Gastrocnemius medialis (tissue), 4 donors: ENCODE measurements at regions not wholly inside any gene's neighbourhood (a gene's known extent, or its start where the extent isn't known, plus 50 kb on each side); places are given as distances from the start of the nearest gene placed in this dataset.

ENCODE experiments used
- ATAC-seq, 2 donors: fragments of 150-250 bp; one replicate each; pipeline ENCODE4 v1.9.1; 2016
- DNase-seq, 2 donors: peaks; one replicate each; pipeline ENCODE4 v3.0.0-alpha.2; 2019
- H3K27ac ChIP-seq, 4 donors: fragments of 200-600 bp; sonication (generic); 1 replicate in 1 of 4; 2 replicates in 3 of 4; pipeline ENCODE4 v1.5.1; 2016 to 2018; ENCODE audit warnings: mild to moderate bottlenecking in 2 of 4, moderate library complexity in 1 of 4
- H3K27me3 ChIP-seq, 3 donors: fragments of 200-600 bp; sonication (generic) in 2 of 3; 1 replicate in 1 of 3; 2 replicates in 2 of 3; pipeline versions ENCODE4 v1.5.1 to v1.6.0; 2016 to 2019; ENCODE audit warnings: mild to moderate bottlenecking in 1 of 3, moderate library complexity in 1 of 3
- H3K36me3 ChIP-seq, 2 donors: fragments of 200-600 bp; sonication (generic) in 1 of 2; one replicate each; pipeline ENCODE4 v1.5.1; 2017 to 2018
- H3K4me1 ChIP-seq, 2 donors: fragments of 200-600 bp; sonication (generic) in 1 of 2; one replicate each; pipeline ENCODE4 v1.5.1; 2016 to 2017; ENCODE audit warnings: mild to moderate bottlenecking in 2 of 2
- H3K4me3 ChIP-seq, 4 donors: fragments of 200-600 bp; sonication (generic) in 3 of 4; 1 replicate in 1 of 4; 2 replicates in 3 of 4; pipeline ENCODE4 v1.5.1; 2016 to 2019; ENCODE audit warnings: mild to moderate bottlenecking in 2 of 4
- H3K9me3 ChIP-seq, 3 donors: fragments of 200-600 bp; sonication (generic) in 2 of 3; 1 replicate in 1 of 3; 2 replicates in 2 of 3; pipeline ENCODE4 v1.5.1; 2016 to 2019
- CTCF ChIP-seq, 5 experiments: fragments of 450-650 bp in 3 of 5; fragments of 200-600 bp in 2 of 5; sonication (generic) in 2 of 5; IDR thresholded peaks in 4 of 5; conservative IDR thresholded peaks in 1 of 5; 1 replicate in 4 of 5; 2 replicates in 1 of 5; pipeline ENCODE4 v1.5.1; 2016 to 2019; ENCODE audit warnings: antibody characterized with exemption in 5 of 5, mild to moderate bottlenecking in 3 of 5, moderate library complexity in 3 of 5
- POLR2A ChIP-seq, 2 donors: fragments of 450-650 bp; IDR thresholded peaks; one replicate each; pipeline ENCODE4 v1.6.1; 2017; ENCODE audit warnings: antibody characterized with exemption in 2 of 2, mild to moderate bottlenecking in 2 of 2, moderate library complexity in 2 of 2
- in situ Hi-C, 4 donors: fragments of 200-750 bp; cut with MboI; loops; one replicate each; pipeline versions ENCODE4 v1.15.0 to v1.8.0; 2017; ENCODE audit warnings: low sequenced_read_pairs in 4 of 4
- intact Hi-C: fragments of 100-400 bp; cut with DNase I; formaldehyde crosslinking; loops from one replicate; pipeline ENCODE4 v1.15.1; 2023; ENCODE audit warnings: low total_unique reads

GRCh38 chr12:28618772-28619171 lies 428.5 kb downstream of the CCDC91 start:
- Histone ChIP-seq H3K27ac (no peak overlapping the region), H3K27me3 (no peaks in the 10 kb centered on the region), H3K4me3 (no peak overlapping the region), H3K36me3 (no peaks in the 10 kb centered on the region), H3K9me3 (no peaks in the 10 kb centered on the region), H3K4me1 (no peaks in the 10 kb centered on the region)
- DNase-seq: no peak
- intact Hi-C loops (no loop called here), in situ Hi-C loops (no loop called here)
- no peak for ATAC-seq
- TF ChIP-seq POLR2A (IDR thresholded peaks at IDR 0.05) (no peak), CTCF (IDR thresholded peaks at IDR 0.05 in 4 of 5, conservative IDR thresholded peaks at IDR 0.05 in 1 of 5) (no peak)

DNA sequence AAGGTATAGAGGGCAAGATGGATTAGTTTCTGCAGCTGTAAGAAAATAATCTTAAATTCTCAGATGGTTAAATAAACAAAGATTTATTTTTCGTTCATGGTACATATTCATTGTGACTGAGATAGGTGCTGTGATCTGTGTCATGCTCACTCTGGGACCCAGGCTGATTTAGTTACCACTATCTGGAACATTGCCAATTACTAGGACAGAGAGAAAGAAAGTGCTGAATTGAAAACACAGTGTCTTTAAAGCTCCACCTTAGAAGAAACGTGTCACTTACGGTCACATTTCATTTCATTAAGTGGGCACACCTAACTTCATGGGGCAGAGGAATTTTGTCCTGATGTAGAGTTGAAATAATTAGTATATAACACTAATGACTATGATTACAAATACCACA lies 430.0 kb downstream of the CCDC91 start:
- TF ChIP-seq POLR2A (IDR thresholded peaks at IDR 0.05) (no peak), CTCF (IDR thresholded peaks at IDR 0.05 in 4 of 5, conservative IDR thresholded peaks at IDR 0.05 in 1 of 5) (no peak)
- DNase-seq (no peak), ATAC-seq (no peak)
- H3K4me1 ChIP-seq: no peaks in the 10 kb centered on the region
- no peaks in the 10 kb centered on the region for H3K27me3 ChIP-seq
- no peaks in the 10 kb centered on the region for H3K36me3 ChIP-seq
- in situ Hi-C loops (no loop called here), intact Hi-C loops (no loop called here)
- no peak overlapping the region for H3K4me3 ChIP-seq
- H3K9me3 ChIP-seq: no peaks in the 10 kb centered on the region
- H3K27ac ChIP-seq: no peak overlapping the region

DNA sequence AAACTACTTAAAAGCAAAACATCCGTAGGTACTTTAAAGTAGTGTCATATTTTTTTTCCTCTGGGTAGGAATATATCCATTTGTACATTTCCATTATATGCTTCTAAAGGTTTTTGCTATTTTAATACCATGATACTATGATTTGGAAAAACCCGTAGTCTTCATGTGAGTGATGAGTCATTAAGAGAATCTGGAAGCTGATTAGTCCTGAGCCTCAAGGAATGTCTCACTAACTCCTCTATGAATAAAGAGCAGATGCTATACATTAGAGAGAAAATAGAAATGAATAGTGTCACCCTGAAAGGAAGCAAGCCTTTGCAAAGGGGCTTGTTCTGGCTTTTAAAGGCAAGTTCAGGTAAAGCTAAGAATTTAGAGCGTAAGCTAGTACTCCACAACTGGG lies 432.1 kb downstream of the CCDC91 start:
- H3K4me1 ChIP-seq: no peaks in the 10 kb centered on the region
- no peak overlapping the region for H3K27ac ChIP-seq
- intact Hi-C loops: no loop called here
- DNase-seq (no peak), ATAC-seq (no peak)
- H3K36me3 ChIP-seq: no peaks in the 10 kb centered on the region
- TF ChIP-seq CTCF (IDR thresholded peaks at IDR 0.05 in 4 of 5, conservative IDR thresholded peaks at IDR 0.05 in 1 of 5) (no peak), POLR2A (IDR thresholded peaks at IDR 0.05) (no peak)
- in situ Hi-C loops: no loop called here
- H3K4me3 ChIP-seq: no peak overlapping the region
- no peaks in the 10 kb centered on the region for H3K9me3 ChIP-seq
- no peaks in the 10 kb centered on the region for H3K27me3 ChIP-seq

DNA sequence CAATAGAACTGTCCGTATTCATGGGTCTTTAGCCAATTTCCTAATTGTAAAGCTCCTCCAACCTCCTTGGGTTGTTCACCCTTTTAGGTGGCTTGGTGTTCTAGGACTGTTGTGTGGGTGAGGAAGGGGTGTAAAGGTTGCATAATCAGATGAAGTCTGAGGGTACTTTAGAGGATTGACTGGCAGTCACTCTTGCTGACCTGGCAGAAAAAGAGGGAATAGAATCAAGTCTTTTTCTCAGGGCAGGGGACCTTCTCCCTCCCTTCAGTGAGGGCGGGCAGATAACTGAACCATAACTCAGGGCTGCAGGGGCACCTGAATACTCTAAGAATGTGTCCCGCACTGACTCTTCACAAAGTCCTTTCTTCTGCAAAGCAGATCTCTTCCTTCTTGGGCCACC lies 436.2 kb downstream of the CCDC91 start:
- Histone ChIP-seq H3K4me3 (no peak overlapping the region), H3K4me1 (no peaks in the 10 kb centered on the region), H3K27ac (no peak overlapping the region), H3K27me3 (no peaks in the 10 kb centered on the region), H3K36me3 (no peaks in the 10 kb centered on the region), H3K9me3 (no peaks in the 10 kb centered on the region)
- TF ChIP-seq POLR2A (IDR thresholded peaks at IDR 0.05): no peak
- no peak for TF ChIP-seq CTCF (IDR thresholded peaks at IDR 0.05 in 4 of 5, conservative IDR thresholded peaks at IDR 0.05 in 1 of 5)
- intact Hi-C loops (no loop called here), in situ Hi-C loops (no loop called here)
- DNase-seq (no peak), ATAC-seq (no peak)

DNA sequence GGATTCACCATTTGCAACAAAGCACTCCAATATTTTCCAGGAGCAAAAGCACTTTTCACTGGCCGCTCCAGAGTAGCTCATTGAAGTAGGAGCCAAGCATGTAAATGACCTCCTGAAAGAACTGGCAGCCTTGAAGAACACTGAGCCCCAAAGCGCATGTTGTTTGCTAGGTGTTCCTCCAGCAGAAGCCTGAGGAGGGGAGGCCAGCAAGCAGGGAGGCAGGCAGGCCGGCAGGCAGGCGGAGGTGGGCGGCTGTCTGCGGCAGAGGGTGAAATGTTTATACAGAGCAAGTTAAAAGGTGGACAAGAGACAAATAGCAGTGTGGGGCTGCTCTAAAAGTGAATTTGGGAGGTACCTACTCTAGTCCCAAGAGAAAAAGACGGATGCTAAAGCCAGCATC lies 439.4 kb downstream of the CCDC91 start:
- no peaks in the 10 kb centered on the region for H3K4me1 ChIP-seq
- no peak overlapping the region for H3K4me3 ChIP-seq
- TF ChIP-seq POLR2A (IDR thresholded peaks at IDR 0.05) (no peak), CTCF (IDR thresholded peaks at IDR 0.05 in 4 of 5, conservative IDR thresholded peaks at IDR 0.05 in 1 of 5) (no peak)
- ATAC-seq (no peak), DNase-seq (no peak)
- in situ Hi-C loops (no loop called here), intact Hi-C loops (no loop called here)
- H3K27ac ChIP-seq: no peak overlapping the region
- no peaks in the 10 kb centered on the region for H3K36me3 ChIP-seq
- no peaks in the 10 kb centered on the region for H3K9me3 ChIP-seq
- no peaks in the 10 kb centered on the region for H3K27me3 ChIP-seq
